HL-60 (cell line): ENCODE measurements at regions not wholly inside any gene's neighbourhood (a gene's known extent, or its start where the extent isn't known, plus 50 kb on each side); places are given as distances from the start of the nearest gene placed in this dataset.
"Not testable (repeated sequence)": the region's sequence is repeated elsewhere in the genome, so short reads cannot be mapped to it uniquely, and the experiment has no call there.

Experiments used
- CTCF ChIP-seq: IDR thresholded peaks from one replicate; pipeline ENCODE4 v1.5.1; 2011; ENCODE audit warnings: low read length, control low read depth, inconsistent platforms; ENCODE audit not compliant: insufficient read depth
- GABPA ChIP-seq: IDR thresholded peaks from 2 replicates; pipeline ENCODE4 v1.6.1; 2012; ENCODE audit warnings: low read depth
- POLR2AphosphoS5 ChIP-seq: IDR thresholded peaks from 2 replicates; pipeline ENCODE4 v1.6.1; 2012; ENCODE audit warnings: low read depth
- REST ChIP-seq: IDR thresholded peaks from 2 replicates; pipeline ENCODE4 v1.6.1; 2012; ENCODE audit warnings: low read depth; ENCODE audit not compliant: insufficient replicate concordance
- SPI1 ChIP-seq: IDR thresholded peaks from 2 replicates; pipeline ENCODE4 v1.6.1; 2012; ENCODE audit warnings: low read depth, mild to moderate bottlenecking, borderline replicate concordance

GRCh38 chr16:33966855-33967254, 507.4 kb downstream of the TP53TG3F start:
- TF ChIP-seq CTCF, GABPA, POLR2AphosphoS5, REST, SPI1: not testable (repeated sequence)
